ENCODE measurements at regions not wholly inside any gene's neighbourhood (a gene's known extent, or its start where the extent isn't known, plus 50 kb on each side); places are given as distances from the start of the nearest gene placed in this dataset.

- TF ChIP-seq CTCF (conservative IDR thresholded peaks at IDR 0.05; ENCODE audit: low read depth, low read length) (no peak), EZH2 (IDR thresholded peaks at IDR 0.05; ENCODE audit: borderline replicate concordance, low read depth, low read length, poor library complexity, severe bottlenecking) (no peak)
- ChIA-PET POLR2A (ENCODE audit: low non-redundant PET) (no interaction called here), CTCF (no interaction called here)
- Histone ChIP-seq H3K9me3 (ENCODE audit: low read depth, low read length, poor library complexity, severe bottlenecking) (no peaks in the 10 kb centered on the region), H3K36me3 (ENCODE audit: insufficient read depth, low read length, poor library complexity, severe bottlenecking) (no peaks in the 10 kb centered on the region), H3K4me1 (ENCODE audit: insufficient read depth, low read length, poor library complexity, severe bottlenecking) (no peaks in the 10 kb centered on the region), H3K27me3 (replicated peaks; ENCODE audit: insufficient read depth, low read depth, low read length, poor library complexity) (no peaks in the 10 kb centered on the region), H3K27ac (ENCODE audit: low read depth, low read length, poor library complexity, severe bottlenecking) (no peak overlapping the region), H3K4me3 (ENCODE audit: low read depth, low read length, poor library complexity, severe bottlenecking) (no peak overlapping the region)
- intact Hi-C loops (cut with micrococcal nuclease; ENCODE audit: unreplicated experiment), result no loop called here
- BruUV-seq (replicated peaks), result no TSS peak
- no peak for DNase-seq (ENCODE audit: low spot score)
Measured at GRCh38 chr4:60868232-60868960, 331.7 kb upstream of the ADGRL3 start.

- Histone ChIP-seq H3K27ac (ENCODE audit: low read depth, low read length, poor library complexity, severe bottlenecking) (no peak overlapping the region), H3K27me3 (replicated peaks; ENCODE audit: insufficient read depth, low read depth, low read length, poor library complexity) (no peaks in the 10 kb centered on the region), H3K9me3 (ENCODE audit: low read depth, low read length, poor library complexity, severe bottlenecking) (no peaks in the 10 kb centered on the region), H3K4me3 (ENCODE audit: low read depth, low read length, poor library complexity, severe bottlenecking) (no peak overlapping the region), H3K36me3 (ENCODE audit: insufficient read depth, low read length, poor library complexity, severe bottlenecking) (no peaks in the 10 kb centered on the region), H3K4me1 (ENCODE audit: insufficient read depth, low read length, poor library complexity, severe bottlenecking) (no peaks in the 10 kb centered on the region)
- DNase-seq (ENCODE audit: low spot score), result no peak
- BruUV-seq (replicated peaks), result no TSS peak
- CTCF ChIA-PET, result no interaction called here
- no peak for TF ChIP-seq CTCF (conservative IDR thresholded peaks at IDR 0.05; ENCODE audit: low read depth, low read length)
- TF ChIP-seq EZH2 (IDR thresholded peaks at IDR 0.05; ENCODE audit: borderline replicate concordance, low read depth, low read length, poor library complexity, severe bottlenecking), result no peak
- POLR2A ChIA-PET (ENCODE audit: low non-redundant PET), result no interaction called here
- intact Hi-C loops (cut with micrococcal nuclease; ENCODE audit: unreplicated experiment), result no loop called here
Measured at GRCh38 chr4:60879135-60879701, 320.9 kb upstream of the ADGRL3 start.

- DNase-seq (ENCODE audit: low spot score), result no peak
- Histone ChIP-seq H3K9me3 (ENCODE audit: low read depth, low read length, poor library complexity, severe bottlenecking) (no peaks in the 10 kb centered on the region), H3K27ac (ENCODE audit: low read depth, low read length, poor library complexity, severe bottlenecking) (no peak overlapping the region), H3K36me3 (ENCODE audit: insufficient read depth, low read length, poor library complexity, severe bottlenecking) (no peaks in the 10 kb centered on the region), H3K27me3 (replicated peaks; ENCODE audit: insufficient read depth, low read depth, low read length, poor library complexity) (no peaks in the 10 kb centered on the region), H3K4me3 (ENCODE audit: low read depth, low read length, poor library complexity, severe bottlenecking) (no peak overlapping the region), H3K4me1 (ENCODE audit: insufficient read depth, low read length, poor library complexity, severe bottlenecking) (no peaks in the 10 kb centered on the region)
- CTCF ChIA-PET, result no interaction called here
- POLR2A ChIA-PET (ENCODE audit: low non-redundant PET), result no interaction called here
- BruUV-seq (replicated peaks), result no TSS peak
- TF ChIP-seq EZH2 (IDR thresholded peaks at IDR 0.05; ENCODE audit: borderline replicate concordance, low read depth, low read length, poor library complexity, severe bottlenecking), result no peak
- TF ChIP-seq CTCF (conservative IDR thresholded peaks at IDR 0.05; ENCODE audit: low read depth, low read length), result no peak
- intact Hi-C loops (cut with micrococcal nuclease; ENCODE audit: unreplicated experiment), result no loop called here
Measured at GRCh38 chr4:60884587-60884986, 315.5 kb upstream of the ADGRL3 start.
